SU-DHL-6 (cell line): ENCODE measurements at regions not wholly inside any gene's neighbourhood (a gene's known extent, or its start where the extent isn't known, plus 50 kb on each side); places are given as distances from the start of the nearest gene placed in this dataset.

Experiments used
- H2AFZ ChIP-seq: fragments of 200-600 bp; sonication (generic); 2 replicates; pipeline ENCODE4 v1.6.1; 2014; ENCODE audit warnings: low read depth, mild to moderate bottlenecking, moderate library complexity, mixed read lengths, antibody characterized with exemption, low read length; ENCODE audit not compliant: severe bottlenecking
- H3F3A ChIP-seq: fragments of 200-600 bp; shearing (Covaris generic); 2 replicates; pipeline ENCODE4 v1.6.0; 2016; ENCODE audit warnings: antibody characterized with exemption, mild to moderate bottlenecking; ENCODE audit not compliant: insufficient read depth
- H3K27ac ChIP-seq: fragments of 200-600 bp; sonication (generic); 2 replicates; pipeline ENCODE4 v1.5.1; 2016; ENCODE audit warnings: low read depth, mild to moderate bottlenecking, low read length, moderate library complexity, mixed read lengths
- H3K27me3 ChIP-seq: fragments of 200-600 bp; sonication (generic), shearing (Covaris generic); 2 replicates; pipeline ENCODE4 v1.6.0; 2014; ENCODE audit warnings: mild to moderate bottlenecking, low read length
- H3K36me3 ChIP-seq: fragments of 200-600 bp; sonication (generic); 2 replicates; pipeline ENCODE4 v1.6.1; 2014; ENCODE audit warnings: mild to moderate bottlenecking, low read length, mixed read lengths
- H3K4me2 ChIP-seq: fragments of 300-600, 200-600 bp; shearing (Covaris generic), sonication (generic); 2 replicates; pipeline ENCODE4 v1.6.0; 2014; ENCODE audit warnings: low read length, low read depth, mild to moderate bottlenecking; ENCODE audit not compliant: poor library complexity, severe bottlenecking
- H3K4me3 ChIP-seq: fragments of 200-600 bp; sonication (generic); 2 replicates; pipeline ENCODE4 v1.5.1; 2014; ENCODE audit warnings: antibody characterized with exemption, low read length, mild to moderate bottlenecking, mixed read lengths; ENCODE audit not compliant: insufficient read depth, poor library complexity, severe bottlenecking
- H3K79me2 ChIP-seq: fragments of 200-600 bp; sonication (generic); 2 replicates; pipeline ENCODE4 v1.6.1; 2014; ENCODE audit warnings: mild to moderate bottlenecking, low read length, moderate library complexity; ENCODE audit not compliant: insufficient read depth
- H3K9ac ChIP-seq: fragments of 200-600 bp; sonication (generic); 2 replicates; pipeline ENCODE4 v1.7.0; 2014; ENCODE audit warnings: mild to moderate bottlenecking, low read length
- H3K9me2 ChIP-seq: fragments of 200-600 bp; sonication (generic); replicated peaks from 2 replicates; pipeline ENCODE4 v1.6.1; 2014; ENCODE audit warnings: low read length; ENCODE audit not compliant: insufficient read depth
- H3K9me3 ChIP-seq: fragments of 200-600 bp; sonication (generic); 2 replicates; pipeline ENCODE4 v1.6.1; 2014; ENCODE audit warnings: low read length, mixed read lengths; ENCODE audit not compliant: insufficient read depth
- H4K20me1 ChIP-seq: fragments of 200-600 bp; sonication (generic); 2 replicates; pipeline ENCODE4 v1.6.1; 2014; ENCODE audit warnings: low read depth, mild to moderate bottlenecking, antibody characterized with exemption, low read length, moderate library complexity, mixed read lengths
- EZH2phosphoT487 ChIP-seq: fragments of 200-600 bp; sonication (generic), shearing (Covaris generic); conservative IDR thresholded peaks from 2 replicates; pipeline ENCODE4 v1.6.1; 2018; ENCODE audit warnings: mild to moderate bottlenecking, antibody characterized with exemption, low read length, moderate library complexity, mixed read lengths
- TF ChIP-seq, protein P1 (sequence below): fragments of 200-600 bp; sonication (generic); IDR thresholded peaks from one replicate; pipeline ENCODE4 v1.5.1; 2017; ENCODE audit warnings: antibody characterized with exemption, mild to moderate bottlenecking, low read length, moderate library complexity; ENCODE audit not compliant: insufficient read depth, poor library complexity, severe bottlenecking

DNA sequence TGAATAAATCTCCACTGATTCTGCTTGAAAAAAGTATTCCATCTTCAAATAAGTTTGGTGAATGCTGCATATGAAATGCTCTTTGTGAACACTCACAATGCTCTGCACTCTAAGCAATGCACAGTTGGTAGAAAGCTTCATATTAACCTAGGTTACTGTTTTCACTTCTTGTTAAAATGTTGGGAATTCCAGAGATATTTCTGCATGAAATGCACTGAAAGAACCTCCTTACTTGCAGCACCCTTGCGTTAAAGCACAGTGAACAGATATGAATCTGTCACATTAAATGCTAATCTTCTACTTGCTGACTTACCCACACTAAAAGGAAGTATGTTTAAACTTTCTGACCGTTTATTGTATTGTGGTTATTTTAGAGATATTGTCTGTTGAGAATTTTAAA, 584.1 kb upstream of the NUDT12 start:
- H3K79me2 ChIP-seq: no peaks in the 10 kb centered on the region
- TF ChIP-seq EZH2phosphoT487: no peak
- no peaks in the 10 kb centered on the region for H3K9me3 ChIP-seq
- no peaks in the 10 kb centered on the region for H3K36me3 ChIP-seq
- no peaks in the 10 kb centered on the region for H3F3A ChIP-seq
- H3K9ac ChIP-seq: no peak overlapping the region
- H3K9me2 ChIP-seq: no peaks in the 10 kb centered on the region
- H2AFZ ChIP-seq: no peak overlapping the region
- H4K20me1 ChIP-seq: no peaks in the 10 kb centered on the region
- no peaks in the 10 kb centered on the region for H3K27me3 ChIP-seq
- H3K4me3 ChIP-seq: no peak overlapping the region
- H3K27ac ChIP-seq: no peak overlapping the region
- no peak overlapping the region for H3K4me2 ChIP-seq

DNA sequence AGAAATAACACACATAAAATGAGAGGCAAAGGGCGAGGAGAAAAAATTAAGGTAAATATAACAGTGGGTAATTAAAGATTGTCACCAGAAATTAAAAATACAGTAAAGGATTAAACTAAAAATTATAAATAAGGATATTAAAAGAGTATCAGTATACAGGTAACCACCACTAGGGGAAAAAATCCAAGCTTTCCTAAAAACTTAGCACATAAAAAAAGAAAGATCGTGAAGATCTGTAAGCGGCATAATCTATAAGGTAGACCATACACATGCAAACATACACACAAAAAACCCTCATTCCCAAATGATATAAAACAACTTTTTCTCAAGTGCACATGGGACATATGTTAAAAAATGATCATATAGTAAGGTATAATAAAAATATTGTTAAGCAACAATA, 577.3 kb upstream of the NUDT12 start:
- Histone ChIP-seq H3K27ac (no peak overlapping the region), H2AFZ (no peak overlapping the region), H3K9me2 (no peaks in the 10 kb centered on the region), H3K4me2 (no peak overlapping the region), H3K36me3 (no peaks in the 10 kb centered on the region), H3K9me3 (no peaks in the 10 kb centered on the region), H3F3A (no peaks in the 10 kb centered on the region), H4K20me1 (no peaks in the 10 kb centered on the region), H3K4me3 (no peak overlapping the region), H3K9ac (no peak overlapping the region), H3K79me2 (no peaks in the 10 kb centered on the region), H3K27me3 (no peaks in the 10 kb centered on the region)
- no peak for TF ChIP-seq EZH2phosphoT487
- TF ChIP-seq, protein P1, sequence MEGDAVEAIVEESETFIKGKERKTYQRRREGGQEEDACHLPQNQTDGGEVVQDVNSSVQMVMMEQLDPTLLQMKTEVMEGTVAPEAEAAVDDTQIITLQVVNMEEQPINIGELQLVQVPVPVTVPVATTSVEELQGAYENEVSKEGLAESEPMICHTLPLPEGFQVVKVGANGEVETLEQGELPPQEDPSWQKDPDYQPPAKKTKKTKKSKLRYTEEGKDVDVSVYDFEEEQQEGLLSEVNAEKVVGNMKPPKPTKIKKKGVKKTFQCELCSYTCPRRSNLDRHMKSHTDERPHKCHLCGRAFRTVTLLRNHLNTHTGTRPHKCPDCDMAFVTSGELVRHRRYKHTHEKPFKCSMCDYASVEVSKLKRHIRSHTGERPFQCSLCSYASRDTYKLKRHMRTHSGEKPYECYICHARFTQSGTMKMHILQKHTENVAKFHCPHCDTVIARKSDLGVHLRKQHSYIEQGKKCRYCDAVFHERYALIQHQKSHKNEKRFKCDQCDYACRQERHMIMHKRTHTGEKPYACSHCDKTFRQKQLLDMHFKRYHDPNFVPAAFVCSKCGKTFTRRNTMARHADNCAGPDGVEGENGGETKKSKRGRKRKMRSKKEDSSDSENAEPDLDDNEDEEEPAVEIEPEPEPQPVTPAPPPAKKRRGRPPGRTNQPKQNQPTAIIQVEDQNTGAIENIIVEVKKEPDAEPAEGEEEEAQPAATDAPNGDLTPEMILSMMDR: no peak

DNA sequence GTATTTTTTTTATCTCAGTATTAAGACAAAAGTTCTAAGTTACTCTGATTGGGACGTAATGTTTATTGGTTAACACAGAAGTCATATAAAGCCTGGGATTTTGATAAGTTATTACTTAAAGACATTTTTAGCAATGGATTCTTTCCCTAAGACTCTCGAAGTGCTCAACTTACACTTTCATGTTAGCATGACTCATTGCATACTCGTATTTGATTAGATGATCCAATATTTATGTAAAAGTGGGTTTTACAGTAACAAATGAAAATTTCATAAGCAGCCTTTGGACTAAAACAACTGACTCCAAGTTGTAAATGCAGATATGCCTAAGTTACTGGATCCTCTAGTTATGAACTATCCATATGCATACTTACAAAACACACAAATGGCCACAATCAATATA, 567.7 kb upstream of the NUDT12 start:
- Histone ChIP-seq H3K9ac (no peak overlapping the region), H3K27ac (no peak overlapping the region), H2AFZ (no peak overlapping the region), H4K20me1 (no peaks in the 10 kb centered on the region), H3K36me3 (no peaks in the 10 kb centered on the region), H3K79me2 (no peaks in the 10 kb centered on the region), H3K27me3 (no peaks in the 10 kb centered on the region), H3F3A (no peaks in the 10 kb centered on the region), H3K4me2 (no peak overlapping the region), H3K9me2 (no peaks in the 10 kb centered on the region), H3K9me3 (no peaks in the 10 kb centered on the region), H3K4me3 (no peak overlapping the region)
- TF ChIP-seq, protein P1: no peak
- no peak for TF ChIP-seq EZH2phosphoT487

DNA sequence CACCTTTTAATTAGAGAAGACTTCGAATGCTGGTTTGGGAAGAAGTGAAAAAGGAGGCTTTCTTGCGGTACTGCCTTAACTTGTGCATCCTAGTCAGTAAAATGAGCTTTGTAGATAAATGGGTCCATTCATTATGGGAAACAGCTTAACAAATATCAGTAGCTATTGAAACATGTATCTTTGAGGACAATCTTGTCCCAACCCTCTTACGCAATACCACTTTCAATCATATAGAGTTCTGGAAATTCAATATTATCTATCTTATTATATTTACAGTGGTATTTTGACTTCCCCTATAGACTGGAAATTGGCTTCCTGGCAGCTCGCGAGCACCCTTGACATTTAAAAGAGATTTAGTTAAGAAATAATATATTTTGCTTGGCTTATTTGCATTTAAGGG, 565.8 kb upstream of the NUDT12 start:
- no peaks in the 10 kb centered on the region for H3F3A ChIP-seq
- no peaks in the 10 kb centered on the region for H3K79me2 ChIP-seq
- no peak for TF ChIP-seq EZH2phosphoT487
- TF ChIP-seq, protein P1: no peak
- H3K4me2 ChIP-seq: no peak overlapping the region
- no peaks in the 10 kb centered on the region for H3K9me2 ChIP-seq
- H4K20me1 ChIP-seq: no peaks in the 10 kb centered on the region
- H3K27me3 ChIP-seq: no peaks in the 10 kb centered on the region
- no peak overlapping the region for H3K4me3 ChIP-seq
- no peak overlapping the region for H3K9ac ChIP-seq
- no peak overlapping the region for H3K27ac ChIP-seq
- no peaks in the 10 kb centered on the region for H3K36me3 ChIP-seq
- no peaks in the 10 kb centered on the region for H3K9me3 ChIP-seq
- H2AFZ ChIP-seq: no peak overlapping the region
